NCI-H2171 treated with DMSO at 0.1 percent for 48 hours (cell line): ENCODE measurements at regions not wholly inside any gene's neighbourhood (a gene's known extent, or its start where the extent isn't known, plus 50 kb on each side); places are given as distances from the start of the nearest gene placed in this dataset.
"Not testable (repeated sequence)": the region's sequence is repeated elsewhere in the genome, so short reads cannot be mapped to it uniquely, and the experiment has no call there.

ENCODE experiments used
- DNase-seq: peaks from one replicate; lab custom pipeline; 2025; lab: John Stamatoyannopoulos, UW

DNA sequence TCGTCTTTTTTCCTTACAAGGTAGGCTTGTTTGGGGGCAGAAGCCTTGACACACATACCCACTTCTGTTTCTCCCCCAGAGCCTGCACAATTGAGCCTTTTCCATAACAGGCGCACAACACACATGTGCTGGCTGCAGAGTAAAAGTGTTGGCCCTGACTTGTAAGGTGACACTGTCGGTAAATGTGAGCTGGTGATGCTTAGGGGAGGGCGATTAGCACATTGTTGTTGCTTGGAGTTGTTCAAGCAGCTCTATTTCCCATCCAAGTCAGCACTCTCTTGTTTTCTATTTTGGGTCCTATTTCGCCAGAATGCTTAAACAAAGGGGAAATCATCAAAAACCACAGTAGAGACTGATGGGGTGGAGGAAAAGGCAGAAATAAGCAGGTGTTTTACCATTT, 51.9 kb upstream of the PTPRJ start:
- DNase-seq = peak; percentile 73

DNA sequence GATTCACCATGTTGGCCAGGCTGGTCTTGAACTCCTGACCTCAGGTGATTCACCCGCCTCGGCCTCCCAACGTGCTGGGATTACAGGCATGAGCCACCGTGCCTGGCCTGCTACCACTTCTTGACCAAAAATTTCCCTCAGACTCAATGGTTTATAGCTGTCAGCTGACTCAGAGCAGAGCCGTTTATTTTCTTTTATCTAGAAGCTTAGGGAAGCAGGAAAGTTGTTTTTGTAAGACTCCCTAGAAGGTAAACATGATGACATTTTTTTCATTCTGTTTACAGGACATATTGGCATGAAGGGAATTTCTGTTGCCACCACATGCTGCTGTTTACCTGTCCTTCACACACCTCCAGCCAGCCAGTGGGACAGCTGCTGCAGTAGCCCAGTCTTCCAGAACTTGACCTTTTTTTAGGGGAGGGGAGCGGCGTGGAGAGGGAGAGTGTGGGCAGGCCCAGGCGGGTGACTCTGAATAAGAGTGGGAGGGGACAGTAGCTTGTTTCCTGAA, 56.1 kb upstream of the PTPRJ start:
- DNase-seq = peak; percentile 39

DNA sequence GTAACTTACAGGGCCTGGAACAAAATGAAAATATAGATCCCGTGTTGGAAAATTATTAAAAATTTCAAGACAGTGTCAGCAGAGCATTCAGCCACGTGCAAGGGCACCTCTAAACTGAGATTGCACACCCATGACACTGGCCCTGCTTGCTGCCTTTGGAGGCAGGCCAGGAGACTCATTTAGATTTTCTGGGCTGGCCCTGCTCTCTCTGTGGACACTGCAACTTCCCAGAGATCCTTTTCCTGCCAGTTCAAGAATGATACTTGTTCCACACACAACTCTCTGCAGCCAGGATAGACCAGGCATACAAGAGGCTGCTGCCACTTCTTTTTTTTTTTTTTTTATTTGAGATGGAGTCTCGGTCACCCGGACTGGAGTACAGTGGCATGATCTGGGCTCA, 56.7 kb upstream of the PTPRJ start:
- no peak for DNase-seq

DNA sequence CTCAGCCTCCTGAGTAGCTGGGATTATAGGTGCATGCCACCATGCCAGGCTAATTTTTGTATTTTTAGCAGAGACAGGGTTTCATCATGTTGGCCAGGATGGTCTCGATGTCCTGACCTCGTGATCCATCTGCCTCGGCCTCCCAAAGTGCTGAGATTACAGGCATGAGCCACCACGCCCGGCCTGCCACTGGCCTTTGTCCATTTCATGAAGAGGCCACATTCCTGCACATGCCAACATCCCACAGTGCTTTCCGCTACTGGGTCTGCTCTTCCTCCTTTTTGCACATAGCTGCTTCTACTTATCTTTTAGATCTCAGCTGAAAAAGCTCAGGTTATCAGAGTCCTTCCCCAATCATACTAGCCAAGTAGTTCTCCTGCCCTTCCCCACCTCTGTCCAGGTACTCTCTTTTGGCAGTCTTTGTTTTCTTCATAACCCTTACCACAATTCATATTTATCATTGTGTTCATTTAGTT, 59.2 kb upstream of the PTPRJ start:
- DNase-seq = not testable (repeated sequence)

DNA sequence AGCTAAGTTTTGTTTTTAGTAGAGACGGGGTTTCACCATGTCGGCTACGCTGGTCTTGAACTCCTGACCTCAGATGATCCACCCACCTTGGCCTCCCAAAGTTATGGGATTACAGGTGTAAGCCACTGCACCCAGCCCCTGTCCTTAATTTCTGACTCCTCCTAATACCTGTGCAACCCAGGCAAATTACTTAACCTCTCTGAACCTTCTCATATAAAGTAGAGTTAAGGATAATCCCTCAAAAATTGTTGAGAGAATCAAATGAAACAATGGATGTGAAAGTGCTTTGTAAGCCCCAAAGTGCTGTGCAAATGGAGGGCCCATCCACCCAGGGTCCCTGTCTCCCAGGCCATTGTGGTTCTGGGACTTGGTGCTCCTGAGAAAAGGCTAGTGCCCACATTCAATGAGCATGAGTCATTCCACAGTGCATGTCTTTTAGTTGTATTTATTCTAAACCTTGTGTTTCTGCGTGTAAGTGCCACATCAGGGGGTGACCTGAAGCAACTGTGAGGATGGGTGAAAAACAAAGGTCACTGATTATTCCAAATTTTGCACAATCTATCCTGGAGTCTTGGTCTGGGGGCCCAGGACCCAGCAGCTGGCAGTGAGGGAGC, 61.4 kb upstream of the PTPRJ start:
- no peak for DNase-seq

DNA sequence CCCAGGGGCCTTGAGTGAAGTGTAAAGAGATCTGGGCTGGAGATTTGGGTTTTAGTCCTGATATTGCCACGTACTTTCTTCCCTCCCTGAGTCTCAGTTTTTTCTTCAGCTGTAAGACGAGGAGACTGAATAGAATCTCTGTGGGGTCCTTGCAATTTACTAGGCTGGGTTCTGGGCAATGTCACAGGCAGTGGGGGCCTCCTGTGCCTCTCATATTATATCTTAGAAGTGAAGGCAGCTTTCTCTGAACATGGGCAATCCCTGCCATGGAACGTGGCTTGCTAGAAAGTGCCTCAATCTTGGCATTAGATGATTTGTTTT, 62.0 kb upstream of the PTPRJ start:
- DNase-seq = no peak

DNA sequence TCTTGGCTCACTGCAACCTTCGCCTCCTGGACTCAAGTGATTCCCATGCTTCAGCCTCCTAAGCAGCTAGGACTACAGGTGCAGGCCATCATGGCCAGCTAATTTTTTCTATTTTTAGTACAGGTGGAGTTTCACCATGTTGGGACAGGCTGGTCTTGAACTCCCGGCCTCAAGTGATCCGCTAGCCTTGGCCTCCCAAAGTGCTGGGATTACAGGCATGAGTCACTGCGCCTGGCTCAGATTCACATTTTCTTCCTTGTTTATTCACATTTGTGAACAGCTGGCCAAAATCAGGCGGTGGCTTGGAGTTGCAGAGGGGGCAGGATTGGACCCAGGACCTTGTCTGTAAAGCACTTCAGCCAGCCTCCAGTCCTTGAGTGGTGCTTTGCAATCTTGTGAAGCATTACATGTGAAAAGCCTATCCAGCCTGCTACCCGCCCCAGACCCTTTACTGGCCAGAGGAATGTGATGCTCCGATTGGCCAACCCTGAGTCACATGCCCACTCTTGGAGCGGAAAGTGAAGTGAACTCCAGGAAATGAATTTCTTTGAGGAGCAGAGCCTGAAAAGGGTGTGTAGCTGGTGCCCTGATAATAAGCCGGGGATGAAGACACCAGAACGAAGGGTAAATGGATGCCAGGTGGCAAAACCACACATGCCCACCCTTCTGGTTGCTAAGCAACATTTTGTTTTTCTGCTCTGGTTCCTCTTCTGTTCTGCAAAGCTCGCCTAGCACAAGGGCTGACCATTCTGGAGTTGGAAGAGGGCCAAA, 62.6 kb upstream of the PTPRJ start:
- DNase-seq = peak; percentile 97

DNA sequence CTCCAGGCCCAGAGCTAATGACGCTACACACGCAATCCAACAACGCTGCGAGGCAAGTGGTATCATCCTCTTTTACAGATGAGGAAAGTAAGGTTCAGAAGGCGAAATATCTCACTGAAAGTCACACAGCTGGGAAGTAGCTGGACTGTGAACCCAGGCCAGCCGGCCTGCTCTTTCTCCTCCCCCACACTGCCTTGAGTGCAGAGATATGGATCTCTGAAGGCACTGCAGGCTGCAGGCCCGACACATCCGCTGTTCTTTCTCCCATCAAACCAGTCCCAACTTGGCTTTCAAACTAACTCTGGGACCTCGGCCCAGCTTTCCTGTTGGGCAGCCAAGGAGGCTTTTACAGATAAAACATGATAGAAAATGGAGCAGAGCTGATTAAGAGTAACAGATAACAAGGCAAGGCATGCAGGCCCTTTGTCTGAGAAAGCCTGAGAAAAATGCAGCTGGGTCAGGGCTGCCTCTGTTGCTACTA, 64.0 kb upstream of the PTPRJ start:
- DNase-seq = no peak

DNA sequence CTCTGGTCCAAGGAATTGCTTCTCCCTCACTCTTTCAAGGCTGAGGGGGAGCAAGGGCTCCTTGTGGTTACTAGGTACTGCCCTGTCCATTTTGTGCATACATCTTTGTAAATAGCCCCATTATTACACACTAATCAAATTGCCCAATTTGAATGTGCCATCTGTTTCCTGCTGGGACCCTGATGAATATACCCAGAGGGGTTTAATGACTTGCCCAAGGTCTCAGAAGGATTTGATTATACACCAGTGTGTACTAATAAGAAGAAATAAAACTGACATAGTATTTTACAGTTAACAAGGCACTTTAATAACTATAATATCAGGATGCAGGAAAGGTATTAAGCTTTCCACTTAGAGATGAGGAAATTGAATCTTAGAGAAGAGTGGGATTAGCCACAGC, 64.6 kb upstream of the PTPRJ start:
- peak; percentile 19 for DNase-seq

DNA sequence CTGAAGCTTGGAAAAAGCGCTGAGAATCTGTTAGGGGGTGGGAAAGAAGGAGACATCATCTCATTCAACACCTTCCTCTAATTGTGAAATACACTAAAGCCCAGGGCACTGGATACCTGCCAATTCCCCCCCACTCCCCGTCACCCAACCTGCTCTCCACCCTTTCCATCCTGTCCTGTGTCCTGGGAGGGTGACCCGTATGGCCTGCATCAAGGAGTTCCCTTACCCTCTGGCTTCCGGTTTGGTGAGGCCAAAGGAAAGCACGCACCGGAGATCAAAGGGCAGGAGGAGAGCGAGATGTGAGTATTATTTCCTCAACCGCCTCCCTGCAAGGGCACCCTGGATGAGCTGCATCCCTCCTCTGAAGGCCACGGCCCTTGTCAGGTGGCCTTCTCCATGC, 65.0 kb upstream of the PTPRJ start:
- DNase-seq = peak; percentile 20

DNA sequence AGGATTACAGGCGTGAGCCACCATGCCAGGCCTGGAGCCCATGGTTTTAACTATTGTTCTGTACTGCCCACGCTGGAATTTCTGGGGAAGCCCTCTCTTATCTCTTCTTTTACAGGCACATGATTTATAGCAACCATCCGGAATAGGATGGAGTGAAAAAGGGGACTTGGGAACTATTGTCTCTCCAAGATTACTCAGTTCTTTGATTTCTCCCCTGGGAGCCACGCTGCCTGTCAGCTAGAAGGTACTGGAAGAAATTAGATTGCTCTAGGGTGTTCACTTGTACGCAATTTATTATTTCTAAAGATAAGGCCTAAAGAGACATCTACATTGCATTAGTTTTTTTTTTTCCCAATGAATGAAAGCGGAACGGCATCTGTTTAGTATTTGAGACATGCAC, 65.6 kb upstream of the PTPRJ start:
- DNase-seq = peak; percentile 50

DNA sequence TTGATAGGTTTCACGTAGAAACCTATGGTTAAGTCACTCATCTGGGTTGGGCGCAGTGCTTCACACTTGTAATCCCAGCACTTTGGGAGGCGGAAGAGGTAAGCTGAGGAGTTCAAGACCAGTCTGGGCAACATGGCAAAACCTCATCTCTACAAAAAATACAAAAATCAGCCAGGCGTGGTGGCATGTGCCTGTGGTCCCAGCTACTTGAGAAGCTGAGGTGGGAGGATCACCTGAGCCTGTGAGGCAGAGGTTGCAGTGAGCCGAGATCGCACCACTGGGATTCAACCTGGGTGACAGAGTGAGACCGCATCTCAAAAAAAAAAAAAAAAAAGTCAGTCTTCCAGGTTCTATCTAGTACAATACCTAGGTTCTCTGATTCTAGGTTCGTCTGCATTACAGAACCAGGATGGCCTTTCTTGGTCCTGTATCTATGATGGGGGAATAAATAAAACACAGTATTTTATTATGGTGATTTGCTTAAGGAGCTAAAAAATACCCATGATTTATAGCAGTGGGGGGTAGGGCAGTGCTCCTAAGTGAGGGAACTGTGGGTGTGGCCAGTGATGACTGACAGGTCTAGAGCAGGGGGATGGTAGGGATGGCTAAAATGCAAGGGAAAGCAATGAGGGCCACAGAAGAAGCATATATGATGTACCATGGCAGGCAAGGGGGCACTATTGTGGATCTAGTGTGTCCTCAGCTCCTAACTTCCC, 65.5 kb upstream of the NUP160 start:
- no peak for DNase-seq

DNA sequence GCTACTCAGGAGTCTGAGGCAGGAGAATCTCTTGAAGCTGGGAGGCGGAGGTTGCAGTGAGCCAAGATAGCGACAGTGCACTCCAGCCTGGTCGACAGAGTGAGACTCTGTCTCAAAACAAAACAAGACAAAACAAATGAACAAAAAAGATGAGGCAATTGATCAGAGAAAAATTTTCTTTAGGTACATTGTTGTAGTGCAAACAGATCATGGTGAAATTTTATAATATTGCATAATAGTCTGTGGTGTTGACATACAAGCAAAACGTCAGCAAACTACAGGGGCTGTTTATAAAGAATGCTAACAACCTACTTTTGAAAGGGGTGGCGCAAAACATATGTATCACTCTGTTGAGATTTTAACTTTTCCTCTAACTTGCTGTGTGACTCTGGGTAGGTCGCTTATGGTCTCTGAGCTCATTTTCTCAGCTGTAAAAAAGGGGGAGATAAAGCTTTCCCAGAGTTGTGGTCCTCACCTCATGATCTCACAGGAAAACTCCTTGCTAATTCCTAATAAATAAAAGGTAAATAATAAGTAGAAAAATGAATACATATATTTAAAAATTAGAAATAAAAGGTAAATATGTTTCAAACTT, 64.8 kb upstream of the NUP160 start:
- no peak for DNase-seq

DNA sequence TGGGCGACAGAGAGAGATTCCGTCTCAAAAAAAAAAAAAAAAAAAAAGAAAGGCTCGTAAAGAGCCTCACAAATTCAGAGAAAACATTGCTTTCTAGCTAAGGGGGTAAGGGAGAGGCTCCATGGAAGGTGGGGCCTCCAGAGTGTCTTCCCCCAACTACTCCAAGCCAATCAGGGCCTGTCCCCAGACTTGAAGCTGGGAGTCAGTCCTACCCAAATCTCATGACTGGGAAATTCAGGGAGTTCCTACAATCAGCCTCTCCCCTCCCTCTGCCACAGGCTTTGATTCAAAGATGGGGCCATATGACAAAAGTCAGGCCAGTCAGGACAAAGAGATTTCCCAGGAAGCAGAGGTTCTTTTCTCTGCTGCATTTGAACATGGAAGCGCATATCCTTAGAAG, 63.0 kb upstream of the NUP160 start:
- DNase-seq = no peak

DNA sequence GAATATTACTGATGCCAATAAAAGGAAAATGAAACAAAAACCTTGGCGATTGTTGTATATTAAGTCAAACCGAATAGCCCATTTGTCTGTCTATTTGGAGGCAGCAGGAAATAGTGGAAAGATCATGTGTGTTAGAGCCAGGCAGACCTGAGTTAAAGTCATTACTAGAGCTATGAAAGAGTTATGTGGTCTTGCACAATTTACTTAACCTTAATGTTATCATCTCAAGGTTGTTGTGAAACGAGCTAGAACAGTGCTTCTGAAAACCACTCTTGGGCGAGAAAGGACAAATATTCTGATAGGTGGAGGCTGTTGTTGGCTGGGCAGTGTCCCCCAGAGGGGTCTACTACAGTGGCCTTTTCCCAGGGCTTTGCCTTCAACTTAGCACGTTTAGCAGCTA, 60.0 kb upstream of the NUP160 start:
- no peak for DNase-seq

DNA sequence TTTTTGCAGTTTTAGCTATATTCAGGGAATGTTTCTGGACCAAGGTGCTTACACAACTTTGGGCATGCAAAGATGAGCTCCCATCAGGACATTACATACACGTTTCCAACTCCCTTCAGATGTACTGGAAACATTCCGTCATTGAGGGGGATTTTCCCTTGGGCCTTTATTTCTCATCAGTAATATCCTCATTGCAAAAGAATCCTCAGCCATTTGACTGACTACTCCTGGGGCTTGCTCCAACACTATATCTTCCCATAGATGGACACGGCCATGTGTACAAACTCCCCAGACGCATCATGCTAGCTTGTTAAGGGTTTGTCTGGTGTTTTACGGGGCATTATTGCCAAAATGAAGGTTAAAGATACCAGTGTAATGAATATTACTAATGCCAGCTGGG, 59.3 kb upstream of the NUP160 start:
- no peak for DNase-seq

DNA sequence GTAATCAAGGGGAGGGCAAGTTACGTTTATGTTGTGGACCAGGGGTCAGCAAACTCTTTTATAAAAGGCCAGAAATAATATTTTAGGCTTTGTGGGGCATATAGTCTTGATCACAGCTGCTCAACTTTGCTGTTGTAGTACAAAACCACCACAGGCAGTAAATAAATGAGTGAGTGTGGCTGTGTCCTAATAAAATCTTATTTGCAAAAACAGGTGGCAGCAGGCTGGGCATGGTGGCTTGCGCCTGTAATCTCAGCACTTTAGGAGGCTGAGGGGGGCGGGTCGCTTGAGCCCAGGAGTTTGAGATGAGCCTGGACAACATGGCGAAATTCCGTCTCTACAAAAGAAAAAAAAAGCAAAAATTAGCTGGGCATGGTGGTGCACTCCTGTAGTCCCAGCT, 57.9 kb upstream of the NUP160 start:
- no peak for DNase-seq

DNA sequence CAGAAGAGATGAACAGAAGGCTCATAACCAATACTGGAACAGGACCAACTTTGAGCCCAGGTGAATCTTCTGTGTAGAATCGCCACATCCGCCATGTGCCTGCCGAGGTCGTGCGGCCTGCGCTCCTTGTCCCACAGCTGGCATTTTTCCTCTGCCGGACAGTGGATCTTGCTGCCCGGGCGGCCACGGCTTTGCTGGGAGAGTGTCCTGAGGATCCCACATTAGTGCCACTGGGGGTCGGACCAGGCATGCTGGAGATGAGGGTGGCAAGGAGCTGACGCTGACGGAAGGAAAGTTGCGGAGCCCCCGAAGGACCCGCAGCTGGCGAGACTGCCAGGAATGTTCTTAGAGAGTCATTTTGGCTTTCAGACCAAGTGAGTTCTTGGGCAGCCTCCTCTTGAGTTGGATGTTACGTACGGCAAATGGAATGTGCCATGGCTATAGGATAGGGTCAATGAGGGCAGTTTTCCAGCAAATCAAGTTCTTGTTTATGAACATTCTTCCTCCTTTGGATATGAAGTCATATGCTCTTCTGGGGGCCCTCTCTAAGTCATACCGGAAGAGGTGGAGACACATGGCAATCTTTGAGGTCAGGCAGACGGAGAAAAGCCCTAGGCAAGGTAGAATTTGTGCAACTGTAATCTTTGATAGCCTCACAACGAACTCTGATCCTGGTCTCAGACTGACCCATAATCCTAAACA, 57.4 kb upstream of the NUP160 start:
- DNase-seq = peak; percentile 50

DNA sequence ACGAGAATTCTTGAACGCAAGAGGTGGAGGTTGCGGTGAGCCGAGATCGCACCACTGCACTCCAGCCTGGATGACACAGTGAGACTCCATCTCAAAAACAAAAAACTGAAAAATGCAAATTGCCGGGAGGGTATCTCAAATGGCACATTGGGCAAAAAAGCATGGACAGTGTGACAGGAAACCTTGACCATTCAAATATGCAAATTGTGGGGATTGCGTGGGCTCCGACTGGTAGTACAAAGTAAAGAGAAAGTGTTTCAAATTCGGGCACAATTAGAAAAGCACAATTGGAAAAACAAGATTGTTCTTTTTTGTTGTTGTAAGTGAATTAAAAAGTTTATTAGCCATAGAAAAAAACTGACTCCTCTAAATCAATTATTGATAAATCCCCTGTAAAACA, 56.7 kb upstream of the NUP160 start:
- no peak for DNase-seq

DNA sequence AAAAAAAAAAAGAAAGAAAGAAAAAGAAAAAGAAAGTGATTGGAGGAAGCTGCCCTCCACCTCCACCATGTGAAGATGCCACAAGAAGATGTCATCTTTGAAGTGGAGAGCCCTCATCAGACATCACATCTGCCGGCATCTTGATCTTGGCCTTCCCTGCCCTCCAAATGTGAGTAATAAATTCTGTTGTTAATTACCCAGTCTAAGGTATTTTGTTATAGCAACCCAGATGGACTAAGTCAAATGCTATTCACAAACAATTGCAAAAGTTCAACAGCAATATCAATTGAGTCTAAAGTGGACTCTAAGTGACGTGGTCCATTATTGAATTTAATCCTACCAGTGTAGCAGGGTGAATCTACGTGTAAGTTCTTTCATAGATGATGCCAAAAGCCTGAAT, 55.9 kb upstream of the NUP160 start:
- DNase-seq = no peak

DNA sequence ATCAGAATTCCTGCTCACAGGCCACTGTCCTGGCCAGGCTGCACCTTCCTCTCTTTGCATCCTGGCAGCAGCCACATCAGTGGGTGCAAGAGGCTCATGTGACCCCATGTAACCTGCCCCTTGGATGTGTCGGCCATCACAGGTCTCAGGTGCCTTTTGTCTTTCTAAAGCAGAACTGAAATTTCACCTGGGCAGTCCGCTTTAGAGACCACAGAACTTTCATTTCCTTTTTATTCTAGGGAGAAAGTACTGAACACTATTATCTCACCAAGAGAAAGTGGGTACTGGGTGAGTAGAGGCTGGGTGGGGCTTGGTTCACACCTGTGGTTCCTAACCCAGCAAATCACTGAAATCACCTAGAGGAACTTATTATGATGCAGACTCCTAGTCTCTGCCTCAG, 51.7 kb upstream of the NUP160 start:
- DNase-seq = no peak
